Fibroblast of lung (primary cell): ENCODE measurements at regions not wholly inside any gene's neighbourhood (a gene's known extent, or its start where the extent isn't known, plus 50 kb on each side); places are given as distances from the start of the nearest gene placed in this dataset.

ENCODE experiments used
- DNase-seq, 2 donors: peaks; one replicate each; pipeline versions ENCODE4 v3.0.0 to v3.0.0-alpha.2; 2010; ENCODE audit warnings: low read depth in 2 of 2
- H2AFZ ChIP-seq: 2 replicates; pipeline ENCODE4 v1.5.1; 2012; ENCODE audit warnings: low read length, control low read depth, inconsistent platforms
- H3K27ac ChIP-seq: 2 replicates; pipeline ENCODE4 v1.5.1; 2011; ENCODE audit warnings: low read length, control low read depth; ENCODE audit not compliant: insufficient read depth
- H3K27me3 ChIP-seq: 2 replicates; pipeline ENCODE4 v1.5.1; 2011; ENCODE audit warnings: mild to moderate bottlenecking, low read length; ENCODE audit not compliant: control insufficient read depth, insufficient read depth
- H3K36me3 ChIP-seq: 2 replicates; pipeline ENCODE4 v1.5.1; 2011; ENCODE audit warnings: low read length; ENCODE audit not compliant: control insufficient read depth, insufficient read depth
- H3K4me1 ChIP-seq: 2 replicates; pipeline ENCODE4 v1.5.1; 2011; ENCODE audit warnings: low read length; ENCODE audit not compliant: control insufficient read depth, insufficient read depth; ENCODE audit errors: extremely low read depth
- H3K4me2 ChIP-seq: 2 replicates; pipeline ENCODE4 v1.5.1; 2011; ENCODE audit warnings: low read length, control low read depth; ENCODE audit not compliant: insufficient read depth; ENCODE audit errors: extremely low read depth
- H3K4me3 ChIP-seq, 4 experiments: fragments of 200-600 bp in 1 of 4; sonication (generic) in 1 of 4; replicated peaks in 1 of 4; 2 replicates each; pipeline ENCODE4 v1.5.1; 2011 to 2016; ENCODE audit warnings: low read length in 4 of 4, low read depth in 3 of 4, mild to moderate bottlenecking in 3 of 4, control low read depth in 2 of 4, inconsistent platforms in 1 of 4, mixed read lengths in 1 of 4; ENCODE audit not compliant: insufficient read depth in 1 of 4; ENCODE audit errors: control extremely low read depth in 1 of 4
- H3K79me2 ChIP-seq: 2 replicates; pipeline ENCODE4 v1.5.1; 2012; ENCODE audit warnings: mild to moderate bottlenecking, low read length, inconsistent platforms; ENCODE audit not compliant: control insufficient read depth, insufficient read depth
- H3K9ac ChIP-seq: 2 replicates; pipeline ENCODE4 v1.5.1; 2011; ENCODE audit warnings: mild to moderate bottlenecking, low read length, control low read depth; ENCODE audit not compliant: insufficient read depth
- H3K9me3 ChIP-seq: 2 replicates; pipeline ENCODE4 v1.5.1; 2012; ENCODE audit warnings: low read depth, low read length; ENCODE audit not compliant: control insufficient read depth, insufficient read depth
- H4K20me1 ChIP-seq: 2 replicates; pipeline ENCODE4 v1.5.1; 2011; ENCODE audit warnings: low read length; ENCODE audit not compliant: control insufficient read depth, insufficient read depth; ENCODE audit errors: extremely low read depth
- EZH2 ChIP-seq: IDR thresholded peaks from 2 replicates; pipeline ENCODE4 v1.5.1; 2012; ENCODE audit warnings: low read length, control low read depth, mild to moderate bottlenecking; ENCODE audit errors: missing control alignments
- TF ChIP-seq, protein P1 (sequence below), 2 donors: IDR thresholded peaks in 1 of 2; conservative IDR thresholded peaks in 1 of 2; 1 replicate in 1 of 2; 2 replicates in 1 of 2; pipeline ENCODE4 v1.5.1; 2011 to 2012; ENCODE audit warnings: low read length in 2 of 2, control low read depth in 1 of 2, inconsistent platforms in 1 of 2, low read depth in 1 of 2, mild to moderate bottlenecking in 1 of 2

DNA sequence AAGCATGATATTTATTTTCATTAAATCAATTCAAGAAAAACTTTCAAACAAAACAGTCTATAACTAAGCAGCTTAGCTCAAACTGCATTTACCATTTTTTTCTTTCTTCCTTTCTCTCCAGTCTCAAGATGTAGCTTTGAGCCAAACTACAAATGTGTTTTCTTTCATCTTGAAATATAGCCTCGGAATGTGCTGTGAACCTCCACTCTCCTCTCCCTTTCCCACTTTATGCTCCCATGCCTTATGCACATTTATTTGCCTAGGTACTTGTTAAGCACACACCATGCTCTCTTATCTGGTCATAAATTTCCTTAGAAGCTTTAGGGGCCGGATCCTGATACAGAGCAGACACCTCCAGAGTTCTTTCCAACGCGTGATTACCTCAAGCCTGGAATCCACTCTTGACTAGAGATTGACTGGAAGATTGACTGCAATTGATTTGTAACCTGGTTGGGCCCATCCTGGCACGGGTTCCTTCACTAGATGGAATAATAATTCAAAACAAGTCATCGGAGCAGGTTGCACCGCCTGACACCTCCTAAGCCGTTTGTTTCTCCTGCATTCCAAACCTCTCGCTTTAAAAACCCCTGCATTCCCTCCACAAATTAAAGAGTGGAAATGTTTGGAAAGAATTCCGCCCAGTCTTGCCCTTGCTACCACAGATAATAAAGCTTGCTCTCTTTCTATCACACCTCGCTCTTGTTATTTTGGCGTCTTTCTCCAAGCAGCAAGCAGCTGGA, 344.7 kb downstream of the CHL1 start:
- Histone ChIP-seq H3K79me2 (no peaks in the 10 kb centered on the region), H2AFZ (no peak overlapping the region), H3K36me3 (no peaks in the 10 kb centered on the region), H3K27ac (no peak overlapping the region), H4K20me1 (no peaks in the 10 kb centered on the region), H3K4me2 (no peak overlapping the region), H3K9ac (no peak overlapping the region), H3K4me1 (no peaks in the 10 kb centered on the region), H3K27me3 (no peaks in the 10 kb centered on the region), H3K9me3 (no peaks in the 10 kb centered on the region), H3K4me3 (peak overlapping the region in 1 of 4 experiments; percentile 28)
- no peak for DNase-seq
- no peak for TF ChIP-seq EZH2
- TF ChIP-seq, protein P1, sequence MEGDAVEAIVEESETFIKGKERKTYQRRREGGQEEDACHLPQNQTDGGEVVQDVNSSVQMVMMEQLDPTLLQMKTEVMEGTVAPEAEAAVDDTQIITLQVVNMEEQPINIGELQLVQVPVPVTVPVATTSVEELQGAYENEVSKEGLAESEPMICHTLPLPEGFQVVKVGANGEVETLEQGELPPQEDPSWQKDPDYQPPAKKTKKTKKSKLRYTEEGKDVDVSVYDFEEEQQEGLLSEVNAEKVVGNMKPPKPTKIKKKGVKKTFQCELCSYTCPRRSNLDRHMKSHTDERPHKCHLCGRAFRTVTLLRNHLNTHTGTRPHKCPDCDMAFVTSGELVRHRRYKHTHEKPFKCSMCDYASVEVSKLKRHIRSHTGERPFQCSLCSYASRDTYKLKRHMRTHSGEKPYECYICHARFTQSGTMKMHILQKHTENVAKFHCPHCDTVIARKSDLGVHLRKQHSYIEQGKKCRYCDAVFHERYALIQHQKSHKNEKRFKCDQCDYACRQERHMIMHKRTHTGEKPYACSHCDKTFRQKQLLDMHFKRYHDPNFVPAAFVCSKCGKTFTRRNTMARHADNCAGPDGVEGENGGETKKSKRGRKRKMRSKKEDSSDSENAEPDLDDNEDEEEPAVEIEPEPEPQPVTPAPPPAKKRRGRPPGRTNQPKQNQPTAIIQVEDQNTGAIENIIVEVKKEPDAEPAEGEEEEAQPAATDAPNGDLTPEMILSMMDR (conservative IDR thresholded peaks at IDR 0.05 in 1 of 2, IDR thresholded peaks at IDR 0.05 in 1 of 2; ENCODE audit: low read depth in 1 of 2, low read length in 2 of 2), result no peak

DNA sequence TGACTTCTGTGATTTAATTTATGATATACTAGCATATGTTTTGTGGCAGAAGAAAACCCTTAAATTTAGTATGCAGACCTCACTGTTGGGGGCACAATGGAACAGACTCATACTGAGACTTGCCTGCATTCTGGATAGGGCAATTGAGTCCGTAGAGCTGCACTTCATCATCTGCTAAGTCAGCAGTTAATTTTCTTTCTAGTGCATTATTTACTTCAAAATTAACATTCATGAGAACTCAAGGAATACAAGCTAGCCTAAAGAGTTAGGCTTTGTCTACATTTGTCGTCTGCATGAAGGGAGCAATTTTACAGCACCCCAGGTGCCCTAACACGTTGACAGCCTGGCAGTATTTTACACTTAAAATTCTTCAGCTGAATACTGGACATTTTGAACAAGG, 345.5 kb downstream of the CHL1 start:
- no peaks in the 10 kb centered on the region for H3K9me3 ChIP-seq
- H3K79me2 ChIP-seq, result no peaks in the 10 kb centered on the region
- no peak overlapping the region for H2AFZ ChIP-seq
- no peak overlapping the region for H3K4me2 ChIP-seq
- no peak for TF ChIP-seq EZH2
- TF ChIP-seq, protein P1 (conservative IDR thresholded peaks at IDR 0.05 in 1 of 2, IDR thresholded peaks at IDR 0.05 in 1 of 2; ENCODE audit: low read depth in 1 of 2, low read length in 2 of 2), result no peak
- no peak overlapping the region for H3K4me3 ChIP-seq
- H4K20me1 ChIP-seq, result no peaks in the 10 kb centered on the region
- H3K27me3 ChIP-seq, result no peaks in the 10 kb centered on the region
- no peaks in the 10 kb centered on the region for H3K4me1 ChIP-seq
- DNase-seq, result no peak
- H3K9ac ChIP-seq, result no peak overlapping the region
- H3K27ac ChIP-seq, result no peak overlapping the region
- no peaks in the 10 kb centered on the region for H3K36me3 ChIP-seq

DNA sequence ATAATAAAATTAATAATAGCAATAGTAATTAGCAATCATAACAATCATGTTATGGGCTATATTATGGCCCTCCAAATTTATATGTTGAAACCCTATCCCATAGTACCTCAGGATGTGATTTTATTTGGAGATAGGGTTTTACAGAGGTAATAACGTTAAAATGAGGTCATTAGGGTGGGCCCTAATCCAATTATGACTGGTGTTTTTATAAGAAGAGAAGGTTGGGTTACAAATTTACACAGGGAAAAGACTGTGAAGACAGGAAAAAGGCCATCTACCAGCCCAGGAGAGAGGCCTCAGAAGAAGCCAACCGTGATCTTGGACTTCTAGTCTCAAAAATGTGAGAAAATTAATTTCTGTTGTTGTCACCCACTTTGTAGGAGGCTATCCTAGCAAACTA, 353.1 kb downstream of the CHL1 start:
- Histone ChIP-seq H3K79me2 (no peaks in the 10 kb centered on the region), H3K9ac (no peak overlapping the region), H3K4me3 (no peak overlapping the region), H3K4me2 (no peak overlapping the region), H4K20me1 (no peaks in the 10 kb centered on the region), H2AFZ (no peak overlapping the region), H3K27ac (no peak overlapping the region), H3K27me3 (no peaks in the 10 kb centered on the region), H3K36me3 (no peaks in the 10 kb centered on the region), H3K9me3 (no peaks in the 10 kb centered on the region), H3K4me1 (no peaks in the 10 kb centered on the region)
- DNase-seq, result no peak
- TF ChIP-seq, protein P1 (conservative IDR thresholded peaks at IDR 0.05 in 1 of 2, IDR thresholded peaks at IDR 0.05 in 1 of 2; ENCODE audit: low read depth in 1 of 2, low read length in 2 of 2), result no peak
- TF ChIP-seq EZH2, result no peak
